PC-9 (cell line): ENCODE measurements at regions not wholly inside any gene's neighbourhood (a gene's known extent, or its start where the extent isn't known, plus 50 kb on each side); places are given as distances from the start of the nearest gene placed in this dataset.

ENCODE experiments used
- BruUV-seq: library from RNA; stranded (reverse); fragments of 400-500 nt; replicated peaks from 2 replicates; lab custom pipeline; 2021; lab: Mats Ljungman, UMichigan
- CTCF ChIA-PET: fragments of 300-600 bp; sonication (Branson Sonifier 250); formaldehyde crosslinking; loops from one replicate; lab custom pipeline; 2022; ENCODE audit warnings: antibody characterized with exemption; lab: Charles Lee
- POLR2A ChIA-PET: fragments of 300-600 bp; sonication (Branson Sonifier 250); formaldehyde crosslinking; loops from one replicate; lab custom pipeline; 2022; ENCODE audit warnings: antibody characterized with exemption; ENCODE audit not compliant: unreplicated experiment; lab: Charles Lee
- DNase-seq, 2 experiments: peaks; one replicate each; pipeline versions ENCODE4 v3.0.0 to v3.0.0-alpha.2; 2015 to 2022; ENCODE audit warnings: mixed read lengths in 1 of 2
- H2AFZ ChIP-seq: fragments of 200-600 bp; sonication (generic); 2 replicates; pipeline ENCODE4 v1.8.1; 2017; ENCODE audit warnings: antibody characterized with exemption
- H3F3A ChIP-seq: fragments of 200-600 bp; sonication (generic); 2 replicates; pipeline ENCODE4 v1.8.1; 2017; ENCODE audit warnings: antibody characterized with exemption, mild to moderate bottlenecking, low read depth; ENCODE audit not compliant: insufficient read depth
- H3K27ac ChIP-seq: fragments of 200-600 bp; sonication (generic); 2 replicates; pipeline ENCODE4 v1.6.1; 2016; ENCODE audit warnings: mixed run types
- H3K27me3 ChIP-seq: fragments of 200-600 bp; sonication (generic); 2 replicates; pipeline ENCODE4 v1.6.1; 2016; ENCODE audit warnings: low read depth, mixed run types; ENCODE audit not compliant: insufficient read depth
- H3K36me3 ChIP-seq: fragments of 200-600 bp; sonication (generic); 2 replicates; pipeline ENCODE4 v1.6.1; 2016; ENCODE audit warnings: low read depth, mixed run types
- H3K4me1 ChIP-seq: fragments of 200-600 bp; sonication (generic); replicated peaks from 2 replicates; pipeline ENCODE4 v1.6.1; 2016; ENCODE audit warnings: mixed run types; ENCODE audit not compliant: insufficient read depth
- H3K4me2 ChIP-seq: fragments of 200-600 bp; sonication (generic); 2 replicates; pipeline ENCODE4 v1.6.1; 2017; ENCODE audit warnings: mixed run types
- H3K4me3 ChIP-seq: fragments of 200-600 bp; sonication (generic); 2 replicates; pipeline ENCODE4 v1.6.1; 2016; ENCODE audit warnings: mixed run types
- H3K79me2 ChIP-seq: fragments of 200-600 bp; sonication (generic); 2 replicates; pipeline ENCODE4 v1.6.1; 2017; ENCODE audit warnings: low read depth, mixed run types
- H3K9me2 ChIP-seq: fragments of 200-600 bp; sonication (generic); 2 replicates; pipeline ENCODE4 v1.8.1; 2017; ENCODE audit warnings: mild to moderate bottlenecking; ENCODE audit not compliant: insufficient read depth
- H3K9me3 ChIP-seq: fragments of 200-600 bp; sonication (generic); 2 replicates; pipeline ENCODE4 v1.8.1; 2016; ENCODE audit warnings: low read depth; ENCODE audit not compliant: insufficient read depth
- H4K20me1 ChIP-seq: fragments of 200-600 bp; sonication (generic); 2 replicates; pipeline ENCODE4 v1.8.1; 2017; ENCODE audit not compliant: insufficient read depth
- EZH2 ChIP-seq: fragments of 200-600 bp; sonication (generic); IDR thresholded peaks from 2 replicates; pipeline ENCODE4 v1.8.0; 2017; ENCODE audit warnings: antibody characterized with exemption, low read depth
- intact Hi-C: fragments of 100-400 bp; cut with micrococcal nuclease; formaldehyde crosslinking; loops from one replicate; pipeline ENCODE4 v1.10.0; 2022; ENCODE audit not compliant: unreplicated experiment
- TF ChIP-seq, protein P1 (sequence below): fragments of 200-600 bp; sonication (generic); conservative IDR thresholded peaks from 2 replicates; pipeline ENCODE4 v1.6.1; 2017; ENCODE audit warnings: mixed run types, antibody characterized with exemption, mild to moderate bottlenecking, moderate library complexity

GRCh38 chr6:6845603-6846002 is 257.1 kb downstream of the LY86 start:
- CTCF ChIA-PET, result no interaction called here
- Histone ChIP-seq H3K9me2 (no peaks in the 10 kb centered on the region), H4K20me1 (no peaks in the 10 kb centered on the region), H2AFZ (no peak overlapping the region), H3K79me2 (no peaks in the 10 kb centered on the region), H3K4me1 (peaks cover 14% of the 10 kb centered on the region), H3K27me3 (no peaks in the 10 kb centered on the region), H3K4me2 (no peak overlapping the region), H3F3A (peaks cover 8% of the 10 kb centered on the region; the same call in 1 of the 2 replicates), H3K27ac (no peak overlapping the region), H3K9me3 (no peaks in the 10 kb centered on the region), H3K4me3 (no peak overlapping the region), H3K36me3 (no peaks in the 10 kb centered on the region)
- no TSS peak for BruUV-seq
- no peak for TF ChIP-seq EZH2
- TF ChIP-seq, protein P1, sequence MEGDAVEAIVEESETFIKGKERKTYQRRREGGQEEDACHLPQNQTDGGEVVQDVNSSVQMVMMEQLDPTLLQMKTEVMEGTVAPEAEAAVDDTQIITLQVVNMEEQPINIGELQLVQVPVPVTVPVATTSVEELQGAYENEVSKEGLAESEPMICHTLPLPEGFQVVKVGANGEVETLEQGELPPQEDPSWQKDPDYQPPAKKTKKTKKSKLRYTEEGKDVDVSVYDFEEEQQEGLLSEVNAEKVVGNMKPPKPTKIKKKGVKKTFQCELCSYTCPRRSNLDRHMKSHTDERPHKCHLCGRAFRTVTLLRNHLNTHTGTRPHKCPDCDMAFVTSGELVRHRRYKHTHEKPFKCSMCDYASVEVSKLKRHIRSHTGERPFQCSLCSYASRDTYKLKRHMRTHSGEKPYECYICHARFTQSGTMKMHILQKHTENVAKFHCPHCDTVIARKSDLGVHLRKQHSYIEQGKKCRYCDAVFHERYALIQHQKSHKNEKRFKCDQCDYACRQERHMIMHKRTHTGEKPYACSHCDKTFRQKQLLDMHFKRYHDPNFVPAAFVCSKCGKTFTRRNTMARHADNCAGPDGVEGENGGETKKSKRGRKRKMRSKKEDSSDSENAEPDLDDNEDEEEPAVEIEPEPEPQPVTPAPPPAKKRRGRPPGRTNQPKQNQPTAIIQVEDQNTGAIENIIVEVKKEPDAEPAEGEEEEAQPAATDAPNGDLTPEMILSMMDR, result no peak
- intact Hi-C loops, result no loop called here
- POLR2A ChIA-PET, result no interaction called here
- DNase-seq, result no peak

DNA sequence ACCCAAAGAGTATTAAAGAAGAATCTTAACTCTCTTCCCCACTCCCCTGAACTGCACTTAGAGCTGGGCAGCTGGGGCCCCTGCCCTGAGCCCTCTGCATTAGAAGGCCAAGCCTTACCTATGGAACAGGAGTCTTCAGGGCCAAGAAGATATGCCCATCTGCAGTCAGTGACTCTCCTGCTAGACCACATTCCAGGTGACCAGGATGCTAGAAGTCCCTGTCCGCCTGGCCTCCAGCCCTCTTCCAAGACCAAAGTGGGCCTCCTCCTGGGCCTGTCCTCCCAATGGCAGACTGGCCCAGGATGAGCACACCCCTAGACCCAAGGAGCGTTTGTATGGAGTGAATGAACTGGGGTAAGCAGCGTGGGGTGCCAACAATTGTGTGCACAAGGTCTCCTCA is 259.1 kb downstream of the LY86 start:
- Histone ChIP-seq H3K4me1 (peaks cover 20% of the 10 kb centered on the region), H3K4me2 (no peak overlapping the region), H3K36me3 (no peaks in the 10 kb centered on the region), H3K9me3 (no peaks in the 10 kb centered on the region), H3K4me3 (no peak overlapping the region), H4K20me1 (no peaks in the 10 kb centered on the region), H3K79me2 (no peaks in the 10 kb centered on the region), H3K27ac (no peak overlapping the region), H3K9me2 (no peaks in the 10 kb centered on the region), H3F3A (peaks cover 8% of the 10 kb centered on the region; the same call in 1 of the 2 replicates), H2AFZ (no peak overlapping the region), H3K27me3 (no peaks in the 10 kb centered on the region)
- no TSS peak for BruUV-seq
- ChIA-PET CTCF (no interaction called here), POLR2A (no interaction called here)
- intact Hi-C loops, result no loop called here
- TF ChIP-seq EZH2, result no peak
- TF ChIP-seq, protein P1, result no peak
- no peak for DNase-seq

GRCh38 chr6:6851059-6851948 is 256.5 kb upstream of the RREB1 start:
- BruUV-seq, result no TSS peak
- Histone ChIP-seq H3K4me1 (peaks cover 18% of the 10 kb centered on the region), H3K9me3 (no peaks in the 10 kb centered on the region), H3K4me2 (peak overlapping the region; percentile 32; the same call in 1 of the 2 replicates), H3F3A (peaks cover 17% of the 10 kb centered on the region; the same call in 1 of the 2 replicates), H4K20me1 (no peaks in the 10 kb centered on the region), H2AFZ (peak overlapping the region; percentile 58; the same call in 1 of the 2 replicates), H3K36me3 (no peaks in the 10 kb centered on the region), H3K79me2 (no peaks in the 10 kb centered on the region), H3K4me3 (no peak overlapping the region), H3K9me2 (no peaks in the 10 kb centered on the region), H3K27me3 (no peaks in the 10 kb centered on the region), H3K27ac (peak overlapping the region; percentile 53; the same call in 1 of the 2 replicates)
- ChIA-PET POLR2A (interaction anchor here (0.6 kb wide), 2 partner anchors 127 to 287 kb away, joined by 3 read pairs; no protein-coding TSS in a partner anchor), CTCF (no interaction called here)
- no peak for TF ChIP-seq EZH2
- TF ChIP-seq, protein P1, result no peak
- intact Hi-C loops, result no loop called here
- DNase-seq, result peak; percentile 39 to 72
